Common myeloid progenitor, CD34-positive (primary cell): ENCODE measurements at regions not wholly inside any gene's neighbourhood (a gene's known extent, or its start where the extent isn't known, plus 50 kb on each side); places are given as distances from the start of the nearest gene placed in this dataset.

Source experiments
- CTCF ChIA-PET: fragments of 350-600 bp; sonication (Branson Sonifier 250); formaldehyde crosslinking; loops from one replicate; lab custom pipeline; 2021; ENCODE audit warnings: antibody characterized with exemption; lab: Charles Lee
- POLR2A ChIA-PET: fragments of 350-600 bp; sonication (Branson Sonifier 250); formaldehyde crosslinking; loops from one replicate; lab custom pipeline; 2021; ENCODE audit warnings: antibody characterized with exemption; lab: Charles Lee
- DNase-seq, 3 donors: peaks; one replicate each; pipeline versions ENCODE4 v3.0.0 to v3.0.0-alpha.2; 2013
- H3K27ac ChIP-seq, 2 experiments: 1 replicate in 1 of 2; 2 replicates in 1 of 2; pipeline ENCODE4 v1.7.0; 2013; ENCODE audit warnings: inconsistent platforms in 2 of 2, low read length in 2 of 2, mild to moderate bottlenecking in 2 of 2, low read depth in 1 of 2, moderate library complexity in 1 of 2; ENCODE audit not compliant: severe bottlenecking in 2 of 2, insufficient read depth in 1 of 2, poor library complexity in 1 of 2
- H3K27me3 ChIP-seq, 5 experiments: replicated peaks in 2 of 5; 1 replicate in 3 of 5; 2 replicates in 2 of 5; pipeline versions ENCODE4 v1.6.1 to v1.7.0; 2013; ENCODE audit warnings: low read length in 4 of 5, mild to moderate bottlenecking in 2 of 5, moderate library complexity in 2 of 5, inconsistent platforms in 1 of 5; ENCODE audit not compliant: insufficient read depth in 5 of 5, control insufficient read depth in 4 of 5
- H3K36me3 ChIP-seq, 4 experiments: 1 replicate in 2 of 4; 2 replicates in 2 of 4; pipeline versions ENCODE4 v1.6.1 to v1.7.0; 2013; ENCODE audit warnings: low read length in 3 of 4, control low read depth in 1 of 4, mild to moderate bottlenecking in 1 of 4; ENCODE audit not compliant: control insufficient read depth in 4 of 4, insufficient read depth in 4 of 4
- H3K4me1 ChIP-seq, 4 experiments: 1 replicate in 3 of 4; 2 replicates in 1 of 4; pipeline versions ENCODE4 v1.6.1 to v1.7.1; 2013; ENCODE audit warnings: low read length in 3 of 4, mild to moderate bottlenecking in 3 of 4, control low read depth in 1 of 4, inconsistent platforms in 1 of 4, moderate library complexity in 1 of 4; ENCODE audit not compliant: control insufficient read depth in 4 of 4, insufficient read depth in 4 of 4; ENCODE audit errors: control extremely low read depth in 1 of 4
- H3K4me3 ChIP-seq, 7 experiments: 1 replicate in 4 of 7; 2 replicates in 3 of 7; pipeline versions ENCODE4 v1.5.1 to v1.7.0; 2013; ENCODE audit warnings: mild to moderate bottlenecking in 7 of 7, low read length in 6 of 7, moderate library complexity in 6 of 7, inconsistent platforms in 2 of 7, low read depth in 2 of 7, control low read depth in 1 of 7; ENCODE audit not compliant: insufficient read depth in 4 of 7, control insufficient read depth in 1 of 7; ENCODE audit errors: extremely low read depth in 1 of 7
- H3K9me3 ChIP-seq, 5 experiments: 1 replicate in 4 of 5; 2 replicates in 1 of 5; pipeline versions ENCODE4 v1.6.1 to v1.7.1; 2013; ENCODE audit warnings: low read length in 4 of 5, mild to moderate bottlenecking in 2 of 5, inconsistent platforms in 1 of 5, low read depth in 1 of 5, moderate library complexity in 1 of 5; ENCODE audit not compliant: control insufficient read depth in 4 of 5, insufficient read depth in 2 of 5; ENCODE audit errors: control extremely low read depth in 1 of 5
- WGBS: methylation state at CpG from one replicate; pipeline ENCODE4 v1.1.5; 2013; ENCODE audit not compliant: insufficient coverage; 5-methylcytosine and 5-hydroxymethylcytosine counted together

DNA sequence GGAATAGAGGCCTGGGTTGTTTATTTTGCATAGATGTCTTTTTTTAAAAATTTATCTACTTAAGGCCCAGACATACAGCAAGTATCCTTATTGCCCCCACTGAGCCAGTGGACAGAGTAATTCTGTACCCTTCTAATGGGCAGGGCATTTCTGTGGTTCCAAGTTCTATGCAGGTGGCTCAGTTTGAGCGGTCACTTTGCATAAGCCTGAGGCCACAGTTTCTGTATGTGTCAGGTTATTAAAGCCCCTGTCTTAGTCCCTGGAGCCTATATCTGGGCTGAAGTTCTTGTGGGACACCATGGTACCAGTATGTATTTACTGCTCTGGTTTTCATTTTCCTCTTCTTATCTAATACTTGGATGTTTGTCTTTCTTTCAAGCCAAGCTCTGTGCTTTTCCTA lies 168.8 kb downstream of the MID1IP1 start:
- no peak for DNase-seq
- H3K36me3 ChIP-seq, result no peaks in the 10 kb centered on the region
- H3K4me3 ChIP-seq, result no peak overlapping the region
- no peaks in the 10 kb centered on the region for H3K4me1 ChIP-seq
- POLR2A ChIA-PET, result no interaction called here
- 100% methylated on average over 1 of the region's 1 CpG for WGBS
- H3K27ac ChIP-seq, result no peak overlapping the region
- CTCF ChIA-PET, result no interaction called here
- no peaks in the 10 kb centered on the region for H3K27me3 ChIP-seq
- H3K9me3 ChIP-seq, result no peaks in the 10 kb centered on the region

DNA sequence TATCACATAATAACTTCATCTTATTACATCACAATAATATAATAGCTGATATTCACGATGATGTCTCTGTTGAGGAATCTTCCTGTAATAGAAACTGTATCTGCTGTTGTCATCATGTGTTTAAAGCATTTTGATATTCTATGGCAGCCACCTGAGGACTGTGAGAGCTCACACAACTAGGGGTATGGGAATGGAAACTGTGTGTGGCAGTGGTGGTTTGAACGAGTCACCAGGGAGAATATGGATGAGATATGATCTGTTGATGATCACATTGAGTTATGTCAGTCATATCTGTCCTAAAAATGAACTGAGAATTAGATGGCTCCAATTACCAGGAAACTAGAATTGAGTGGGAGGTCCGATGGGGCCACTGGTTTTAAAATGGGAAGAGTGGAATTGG lies 169.6 kb downstream of the MID1IP1 start:
- 94% methylated on average over 3 of the region's 3 CpGs for WGBS
- Histone ChIP-seq H3K27me3 (no peaks in the 10 kb centered on the region), H3K4me3 (no peak overlapping the region), H3K4me1 (no peaks in the 10 kb centered on the region), H3K27ac (no peak overlapping the region), H3K9me3 (no peaks in the 10 kb centered on the region), H3K36me3 (no peaks in the 10 kb centered on the region)
- POLR2A ChIA-PET, result no interaction called here
- CTCF ChIA-PET, result no interaction called here
- DNase-seq, result no peak

GRCh38 chrX:38973322-38973721 lies 172.1 kb downstream of the MID1IP1 start:
- no peak overlapping the region for H3K4me3 ChIP-seq
- H3K27me3 ChIP-seq, result no peaks in the 10 kb centered on the region
- H3K9me3 ChIP-seq, result no peaks in the 10 kb centered on the region
- 95% methylated on average over 2 of the region's 3 CpGs for WGBS
- H3K36me3 ChIP-seq, result no peaks in the 10 kb centered on the region
- ChIA-PET POLR2A (no interaction called here), CTCF (no interaction called here)
- no peak for DNase-seq
- no peak overlapping the region for H3K27ac ChIP-seq
- H3K4me1 ChIP-seq, result no peaks in the 10 kb centered on the region

GRCh38 chrX:38974542-38974941 lies 173.3 kb downstream of the MID1IP1 start:
- Histone ChIP-seq H3K4me3 (no peak overlapping the region), H3K4me1 (no peaks in the 10 kb centered on the region), H3K27me3 (no peaks in the 10 kb centered on the region), H3K36me3 (no peaks in the 10 kb centered on the region), H3K9me3 (no peaks in the 10 kb centered on the region), H3K27ac (no peak overlapping the region)
- ChIA-PET POLR2A (no interaction called here), CTCF (no interaction called here)
- 77% methylated on average over 2 of the region's 3 CpGs for WGBS
- no peak for DNase-seq

DNA sequence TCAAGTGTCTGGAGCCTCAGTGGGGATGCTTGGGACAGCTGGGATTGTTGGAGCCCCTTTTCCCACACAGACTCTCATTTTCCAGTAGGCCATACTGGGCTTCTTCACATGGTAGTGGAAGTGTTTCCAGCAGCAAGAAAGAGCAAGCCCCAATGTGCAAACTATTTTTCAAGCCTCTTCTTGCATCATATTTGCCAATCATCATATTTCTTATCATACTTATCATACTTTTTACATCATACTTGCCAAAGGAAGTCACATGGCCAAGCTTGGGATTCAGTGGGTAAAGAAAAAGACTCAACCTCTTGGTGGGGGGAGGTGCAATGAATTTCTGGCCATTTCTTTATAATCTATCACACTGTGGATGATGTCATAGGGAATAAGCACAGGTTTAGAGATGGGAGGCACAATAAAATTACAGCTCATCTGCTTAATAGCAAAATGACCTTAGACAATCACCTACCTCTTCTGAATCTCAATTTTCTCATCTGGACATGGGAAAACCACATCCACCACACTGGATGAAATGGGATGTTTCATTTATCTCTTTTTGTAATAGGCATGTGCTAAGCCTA lies 174.2 kb downstream of the MID1IP1 start:
- H3K4me3 ChIP-seq, result no peak overlapping the region
- CTCF ChIA-PET, result no interaction called here
- no peaks in the 10 kb centered on the region for H3K9me3 ChIP-seq
- no peak for DNase-seq
- H3K4me1 ChIP-seq, result no peaks in the 10 kb centered on the region
- H3K27me3 ChIP-seq, result no peaks in the 10 kb centered on the region
- POLR2A ChIA-PET, result interaction anchor here (0.5 kb wide), 1 partner anchor 672 kb away, joined by 3 read pairs; no protein-coding TSS in a partner anchor
- no peaks in the 10 kb centered on the region for H3K36me3 ChIP-seq
- H3K27ac ChIP-seq, result no peak overlapping the region

DNA sequence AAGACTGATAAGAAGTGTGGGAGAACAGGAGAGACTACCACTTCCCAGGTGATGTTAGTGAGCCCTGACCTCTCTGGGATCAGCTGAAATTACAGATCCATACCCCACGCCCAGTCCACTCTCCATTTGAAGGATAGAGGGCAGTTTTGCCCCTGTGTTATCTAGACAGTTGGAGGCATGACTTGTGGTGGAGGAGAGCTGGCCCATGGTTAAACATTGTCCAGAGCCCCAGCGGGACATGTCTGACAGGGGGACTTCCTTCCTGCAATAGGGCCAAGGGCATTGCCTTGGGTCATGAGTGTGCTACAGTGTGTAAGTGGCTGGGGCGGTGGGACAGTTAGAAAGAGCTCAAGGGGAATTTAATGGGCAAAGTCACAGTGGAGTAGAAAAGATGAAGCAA lies 181.1 kb downstream of the MID1IP1 start:
- Histone ChIP-seq H3K4me3 (no peak overlapping the region), H3K27me3 (no peaks in the 10 kb centered on the region), H3K27ac (no peak overlapping the region), H3K9me3 (no peaks in the 10 kb centered on the region), H3K4me1 (peaks cover 2 to 18% (median 10%) of the 10 kb centered on the region in 4 experiments), H3K36me3 (no peaks in the 10 kb centered on the region)
- WGBS, result 85% methylated on average over 3 of the region's 3 CpGs
- no peak for DNase-seq
- ChIA-PET CTCF (interaction anchor here (1.1 to 2.7 kb wide), 3 partner anchors 181 to 260 kb away, joined by 4 to 8 read pairs (median 7); partner anchors contain the start of gene MID1IP1), POLR2A (interaction anchor here (1.2 kb wide), 1 partner anchor 179 kb away, joined by 3 read pairs; no protein-coding TSS in a partner anchor)

GRCh38 chrX:38982843-38983242 lies 181.6 kb downstream of the MID1IP1 start:
- POLR2A ChIA-PET, result interaction anchor here (1.2 kb wide), 1 partner anchor 179 kb away, joined by 3 read pairs; no protein-coding TSS in a partner anchor
- CTCF ChIA-PET, result interaction anchor here (2.4 to 2.7 kb wide), 2 partner anchors 181 to 215 kb away, joined by 7 to 8 read pairs; partner anchors contain the start of gene MID1IP1
- WGBS, result 37% methylated on average over 3 of the region's 3 CpGs

More at GRCh38 chrX:38982843-38983242, 181.6 kb downstream of the MID1IP1 start:
- Histone ChIP-seq H3K36me3 (no peaks in the 10 kb centered on the region), H3K27ac (no peak overlapping the region), H3K4me1 (peaks cover 4 to 22% (median 12%) of the 10 kb centered on the region in 4 experiments), H3K27me3 (no peaks in the 10 kb centered on the region), H3K9me3 (no peaks in the 10 kb centered on the region), H3K4me3 (no peak overlapping the region)
- DNase-seq, result no peak
